ENCODE measurements at regions not wholly inside any gene's neighbourhood (a gene's known extent, or its start where the extent isn't known, plus 50 kb on each side); places are given as distances from the start of the nearest gene placed in this dataset.

GRCh38 chr10:27364028-27364427, 123.4 kb upstream of the ACBD5 start:
- DNase-seq (no peak), ATAC-seq (ENCODE audit: low read depth) (no peak)
- POLR2A ChIA-PET: interaction anchor here (0.6 kb wide), 1 partner anchor 137 kb away, joined by 4 read pairs; no protein-coding TSS in a partner anchor
- no peak for TF ChIP-seq CTCF (IDR thresholded peaks at IDR 0.05)
- Mint-ChIP-seq H3K36me3 (ENCODE audit: low read depth) (no peaks in the 10 kb centered on the region), H3K4me1 (peaks cover 15% of the 10 kb centered on the region), H3K27ac (no peak overlapping the region), H3K9me3 (no peaks in the 10 kb centered on the region), H3K4me3 (no peak overlapping the region), H3K27me3 (no peaks in the 10 kb centered on the region)
- intact Hi-C loops (cut with micrococcal nuclease): loop anchor here (5.0 to 10.0 kb wide), 4 partner anchors 122 to 1027 kb away; partner anchors contain the start of genes ACBD5, MASTL, MKX and YME1L1
- CTCF ChIA-PET: interaction anchor here (2.2 kb wide), 1 partner anchor 140 kb away, joined by 12 read pairs; no protein-coding TSS in a partner anchor

GRCh38 chr10:27360581-27361172, 120.1 kb upstream of the ACBD5 start:
- CTCF ChIA-PET: interaction anchor here (0.6 to 3.0 kb wide), 8 partner anchors 8 to 881 kb away, joined by 3 to 31 read pairs (median 4); no protein-coding TSS in a partner anchor
- Mint-ChIP-seq H3K36me3 (ENCODE audit: low read depth) (no peaks in the 10 kb centered on the region), H3K27me3 (no peaks in the 10 kb centered on the region), H3K4me3 (no peak overlapping the region), H3K4me1 (peaks cover 8% of the 10 kb centered on the region), H3K27ac (no peak overlapping the region), H3K9me3 (no peaks in the 10 kb centered on the region)
- DNase-seq (peak; percentile 75), ATAC-seq (ENCODE audit: low read depth) (peak; percentile 97)
- intact Hi-C loops (cut with micrococcal nuclease): loop anchor here (1.0 to 10.0 kb wide), 6 partner anchors 118 to 1023 kb away; partner anchors contain the start of genes ACBD5, MASTL, MKX and RAB18
- peak; percentile 99 for TF ChIP-seq CTCF (IDR thresholded peaks at IDR 0.05)
- POLR2A ChIA-PET: no interaction called here

- CTCF ChIA-PET: interaction anchor here (1.1 to 3.0 kb wide), 5 partner anchors 9 to 140 kb away, joined by 4 to 31 read pairs (median 7); no protein-coding TSS in a partner anchor
- no peak for DNase-seq
- Mint-ChIP-seq H3K36me3 (ENCODE audit: low read depth) (no peaks in the 10 kb centered on the region), H3K4me3 (no peak overlapping the region), H3K4me1 (peaks cover 11% of the 10 kb centered on the region), H3K9me3 (no peaks in the 10 kb centered on the region), H3K27me3 (no peaks in the 10 kb centered on the region), H3K27ac (no peak overlapping the region)
- intact Hi-C loops (cut with micrococcal nuclease): loop anchor here (1.0 to 10.0 kb wide), 7 partner anchors 38 to 1023 kb away; partner anchors contain the start of genes ACBD5, MASTL, MKX and RAB18
- no peak for ATAC-seq (ENCODE audit: low read depth)
- no peak for TF ChIP-seq CTCF (IDR thresholded peaks at IDR 0.05)
- POLR2A ChIA-PET: interaction anchor here (0.7 kb wide), 1 partner anchor 207 kb away, joined by 3 read pairs; no protein-coding TSS in a partner anchor
These were observed 119.3 kb upstream of the ACBD5 start for GRCh38 chr10:27359792-27360355.

GRCh38 chr10:27356738-27357137, 116.1 kb upstream of the ACBD5 start:
- ATAC-seq (ENCODE audit: low read depth) (no peak), DNase-seq (no peak)
- intact Hi-C loops (cut with micrococcal nuclease): loop anchor here (5.0 kb wide), 1 partner anchor 34 kb away; no protein-coding TSS in a partner anchor
- no peak overlapping the region for H3K4me3 Mint-ChIP-seq
- ChIA-PET POLR2A (no interaction called here), CTCF (interaction anchor here (2.0 kb wide), 1 partner anchor 133 kb away, joined by 6 read pairs; no protein-coding TSS in a partner anchor)
- no peaks in the 10 kb centered on the region for H3K9me3 Mint-ChIP-seq
- H3K36me3 Mint-ChIP-seq (ENCODE audit: low read depth): no peaks in the 10 kb centered on the region
- H3K4me1 Mint-ChIP-seq: peaks cover 24% of the 10 kb centered on the region
- no peak for TF ChIP-seq CTCF (IDR thresholded peaks at IDR 0.05)
- H3K27ac Mint-ChIP-seq: no peak overlapping the region
- no peaks in the 10 kb centered on the region for H3K27me3 Mint-ChIP-seq

Data from activated B cell treated with CpG ODN at 0.5 μM for 24 hours (primary cell).